Uterus (tissue), 2 donors: ENCODE measurements at regions not wholly inside any gene's neighbourhood (a gene's known extent, or its start where the extent isn't known, plus 50 kb on each side); places are given as distances from the start of the nearest gene placed in this dataset.

Experiments
- POLR2A ChIP-seq, 2 donors: fragments of 450-650 bp; IDR thresholded peaks; one replicate each; pipeline ENCODE4 v1.6.1; 2016; ENCODE audit warnings: antibody characterized with exemption in 2 of 2, mild to moderate bottlenecking in 1 of 2, moderate library complexity in 1 of 2
- TF ChIP-seq, protein P1 (sequence below), 4 experiments: fragments of 200-600 bp in 2 of 4; fragments of 450-650 bp in 2 of 4; sonication (generic) in 2 of 4; IDR thresholded peaks; one replicate each; pipeline ENCODE4 v1.5.1; 2016 to 2019; ENCODE audit warnings: antibody characterized with exemption in 4 of 4, mild to moderate bottlenecking in 2 of 4, moderate library complexity in 1 of 4

DNA sequence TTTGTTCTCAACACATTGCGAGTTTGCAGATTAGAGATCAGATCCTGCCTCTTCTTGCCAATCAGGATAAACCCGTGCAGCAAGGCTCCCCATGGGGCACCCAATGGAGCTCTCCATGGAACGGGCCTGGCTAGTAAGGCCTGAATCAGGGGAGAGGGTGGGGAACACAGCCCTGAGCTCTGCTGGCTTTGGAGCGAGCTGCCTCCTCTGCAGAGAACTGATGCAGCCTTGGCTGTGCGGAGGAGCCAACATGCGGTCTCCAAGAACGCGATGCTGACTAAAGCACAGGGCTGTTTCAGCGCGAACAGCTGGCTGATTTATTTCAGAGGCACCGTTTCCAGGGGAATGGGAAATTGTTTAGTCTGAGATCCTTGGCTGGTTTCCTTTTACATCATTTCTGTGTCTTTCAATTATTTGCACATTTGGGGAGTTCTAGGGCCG is 139.7 kb downstream of the TSEN15 start:
- TF ChIP-seq, protein P1, sequence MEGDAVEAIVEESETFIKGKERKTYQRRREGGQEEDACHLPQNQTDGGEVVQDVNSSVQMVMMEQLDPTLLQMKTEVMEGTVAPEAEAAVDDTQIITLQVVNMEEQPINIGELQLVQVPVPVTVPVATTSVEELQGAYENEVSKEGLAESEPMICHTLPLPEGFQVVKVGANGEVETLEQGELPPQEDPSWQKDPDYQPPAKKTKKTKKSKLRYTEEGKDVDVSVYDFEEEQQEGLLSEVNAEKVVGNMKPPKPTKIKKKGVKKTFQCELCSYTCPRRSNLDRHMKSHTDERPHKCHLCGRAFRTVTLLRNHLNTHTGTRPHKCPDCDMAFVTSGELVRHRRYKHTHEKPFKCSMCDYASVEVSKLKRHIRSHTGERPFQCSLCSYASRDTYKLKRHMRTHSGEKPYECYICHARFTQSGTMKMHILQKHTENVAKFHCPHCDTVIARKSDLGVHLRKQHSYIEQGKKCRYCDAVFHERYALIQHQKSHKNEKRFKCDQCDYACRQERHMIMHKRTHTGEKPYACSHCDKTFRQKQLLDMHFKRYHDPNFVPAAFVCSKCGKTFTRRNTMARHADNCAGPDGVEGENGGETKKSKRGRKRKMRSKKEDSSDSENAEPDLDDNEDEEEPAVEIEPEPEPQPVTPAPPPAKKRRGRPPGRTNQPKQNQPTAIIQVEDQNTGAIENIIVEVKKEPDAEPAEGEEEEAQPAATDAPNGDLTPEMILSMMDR (IDR thresholded peaks at IDR 0.05) = no peak
- TF ChIP-seq POLR2A (IDR thresholded peaks at IDR 0.05) = no peak
